KMS-11 (cell line): ENCODE measurements at regions not wholly inside any gene's neighbourhood (a gene's known extent, or its start where the extent isn't known, plus 50 kb on each side); places are given as distances from the start of the nearest gene placed in this dataset.

Experiments
- H2AFZ ChIP-seq: fragments of 200-600 bp; sonication (generic); 2 replicates; pipeline ENCODE4 v1.6.1; 2016; ENCODE audit warnings: antibody characterized with exemption, mixed run types, low read depth
- H3K27ac ChIP-seq: fragments of 200-600 bp; sonication (generic); 2 replicates; pipeline ENCODE4 v1.6.1; 2016; ENCODE audit warnings: mild to moderate bottlenecking, mixed run types
- H3K27me3 ChIP-seq: fragments of 200-600 bp; sonication (generic); 2 replicates; pipeline ENCODE4 v1.6.1; 2017; ENCODE audit warnings: mild to moderate bottlenecking, low read depth, mixed run types, moderate library complexity; ENCODE audit not compliant: insufficient read depth
- H3K36me3 ChIP-seq: fragments of 200-600 bp; sonication (generic); 2 replicates; pipeline ENCODE4 v1.6.1; 2017; ENCODE audit warnings: mild to moderate bottlenecking, mixed run types; ENCODE audit not compliant: insufficient read depth
- H3K4me1 ChIP-seq: fragments of 200-600 bp; sonication (generic); 2 replicates; pipeline ENCODE4 v1.6.1; 2016; ENCODE audit warnings: mild to moderate bottlenecking, low read depth, mixed run types; ENCODE audit not compliant: poor library complexity, severe bottlenecking
- H3K4me2 ChIP-seq: fragments of 200-600 bp; sonication (generic); 2 replicates; pipeline ENCODE4 v1.7.0; 2016; ENCODE audit warnings: mild to moderate bottlenecking, mixed run types
- H3K4me3 ChIP-seq: fragments of 200-600 bp; sonication (generic); IDR thresholded peaks from 2 replicates; pipeline ENCODE4 v1.6.1; 2017; ENCODE audit warnings: low read depth, low read length, mixed read lengths; ENCODE audit not compliant: insufficient read depth
- H3K79me2 ChIP-seq: fragments of 200-600 bp; sonication (generic); 2 replicates; pipeline ENCODE4 v1.6.1; 2016; ENCODE audit warnings: low read depth, mixed run types; ENCODE audit not compliant: insufficient read depth
- H3K9ac ChIP-seq: fragments of 200-600 bp; sonication (generic); 2 replicates; pipeline ENCODE4 v1.6.1; 2016; ENCODE audit warnings: mild to moderate bottlenecking, mixed run types
- H4K20me1 ChIP-seq: fragments of 200-600 bp; sonication (generic); 2 replicates; pipeline ENCODE4 v1.6.1; 2016; ENCODE audit warnings: mild to moderate bottlenecking, mixed run types; ENCODE audit not compliant: insufficient read depth
- CTCF ChIP-seq: fragments of 200-600 bp; sonication (generic); conservative IDR thresholded peaks from 2 replicates; pipeline ENCODE4 v1.6.1; 2017; ENCODE audit warnings: low read depth, mild to moderate bottlenecking, antibody characterized with exemption, low read length, moderate library complexity, mixed read lengths

- no peak for TF ChIP-seq CTCF
- no peaks in the 10 kb centered on the region for H3K4me1 ChIP-seq
- no peaks in the 10 kb centered on the region for H3K79me2 ChIP-seq
- no peak overlapping the region for H3K4me2 ChIP-seq
- no peaks in the 10 kb centered on the region for H4K20me1 ChIP-seq
- H3K4me3 ChIP-seq, result no peak overlapping the region
- H3K27me3 ChIP-seq, result no peaks in the 10 kb centered on the region
- no peaks in the 10 kb centered on the region for H3K36me3 ChIP-seq
- H3K9ac ChIP-seq, result no peak overlapping the region
- H2AFZ ChIP-seq, result no peak overlapping the region
- no peak overlapping the region for H3K27ac ChIP-seq
Observed at GRCh38 chr13:111549464-111549863, 229.0 kb downstream of the TEX29 start.

GRCh38 chr13:111550062-111550461 is 229.6 kb downstream of the TEX29 start:
- Histone ChIP-seq H3K4me2 (no peak overlapping the region), H3K27me3 (no peaks in the 10 kb centered on the region), H3K36me3 (no peaks in the 10 kb centered on the region), H3K4me1 (no peaks in the 10 kb centered on the region), H3K9ac (no peak overlapping the region), H3K27ac (no peak overlapping the region), H4K20me1 (no peaks in the 10 kb centered on the region), H3K4me3 (no peak overlapping the region), H2AFZ (no peak overlapping the region), H3K79me2 (no peaks in the 10 kb centered on the region)
- TF ChIP-seq CTCF, result no peak

- Histone ChIP-seq H3K9ac (no peak overlapping the region), H3K4me1 (no peaks in the 10 kb centered on the region), H3K27me3 (no peaks in the 10 kb centered on the region), H4K20me1 (no peaks in the 10 kb centered on the region), H3K79me2 (no peaks in the 10 kb centered on the region), H3K4me3 (no peak overlapping the region), H2AFZ (no peak overlapping the region), H3K36me3 (no peaks in the 10 kb centered on the region), H3K27ac (no peak overlapping the region), H3K4me2 (no peak overlapping the region)
- TF ChIP-seq CTCF, result no peak
Observed at GRCh38 chr13:111551204-111551820, 230.9 kb downstream of the TEX29 start.

GRCh38 chr13:111552891-111553655 is 232.6 kb downstream of the TEX29 start:
- Histone ChIP-seq H3K4me1 (no peaks in the 10 kb centered on the region), H3K4me2 (no peak overlapping the region), H3K79me2 (no peaks in the 10 kb centered on the region), H3K27ac (no peak overlapping the region), H3K9ac (no peak overlapping the region), H4K20me1 (no peaks in the 10 kb centered on the region), H3K27me3 (no peaks in the 10 kb centered on the region), H3K4me3 (no peak overlapping the region), H3K36me3 (no peaks in the 10 kb centered on the region), H2AFZ (no peak overlapping the region)
- no peak for TF ChIP-seq CTCF
